Renal pelvis (tissue), 1 donor: ENCODE measurements at regions not wholly inside any gene's neighbourhood (a gene's known extent, or its start where the extent isn't known, plus 50 kb on each side); places are given as distances from the start of the nearest gene placed in this dataset.

ENCODE experiments used
- DNase-seq: peaks from one replicate; pipeline ENCODE4 v3.0.0-alpha.2; 2013

DNA sequence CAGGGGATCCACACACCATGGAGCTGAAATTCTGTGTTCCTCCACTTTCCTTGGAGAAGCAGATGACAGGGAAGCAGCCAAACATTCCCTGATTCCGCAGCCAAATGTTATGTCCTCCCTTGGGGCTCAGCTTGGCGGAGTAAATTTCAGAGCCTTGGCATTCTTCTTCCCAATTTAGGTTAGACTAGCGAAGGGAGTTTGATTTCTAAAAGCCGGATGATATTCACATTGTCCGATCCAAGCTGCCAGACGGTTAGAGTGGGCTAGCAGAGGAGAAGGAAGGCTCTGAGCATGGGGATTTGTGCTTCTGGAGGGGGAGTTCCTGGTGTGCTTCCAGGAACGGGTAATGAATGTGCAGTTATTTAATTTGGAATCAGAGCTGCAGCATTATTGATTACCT, 380.4 kb upstream of the EEF2KMT start:
- no peak for DNase-seq

DNA sequence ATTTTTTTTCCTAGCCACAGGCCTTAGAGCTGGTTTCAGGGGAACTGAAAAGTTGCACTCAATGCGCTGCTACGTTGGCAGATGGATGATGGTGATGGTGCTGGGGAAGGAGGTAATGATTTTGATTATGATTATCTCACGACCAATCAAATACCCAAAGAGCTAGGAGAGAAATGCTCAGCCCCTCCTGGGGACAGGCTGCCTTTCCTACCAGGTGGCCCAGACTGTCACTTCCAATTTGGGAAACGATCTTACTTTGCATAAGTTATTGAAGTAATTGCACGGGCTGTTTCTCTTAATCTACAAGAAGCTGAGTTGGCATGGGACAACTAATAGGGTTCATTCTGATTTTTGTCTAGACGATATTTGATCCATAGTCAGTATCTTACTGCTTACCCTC, 379.7 kb upstream of the EEF2KMT start:
- DNase-seq, result no peak

DNA sequence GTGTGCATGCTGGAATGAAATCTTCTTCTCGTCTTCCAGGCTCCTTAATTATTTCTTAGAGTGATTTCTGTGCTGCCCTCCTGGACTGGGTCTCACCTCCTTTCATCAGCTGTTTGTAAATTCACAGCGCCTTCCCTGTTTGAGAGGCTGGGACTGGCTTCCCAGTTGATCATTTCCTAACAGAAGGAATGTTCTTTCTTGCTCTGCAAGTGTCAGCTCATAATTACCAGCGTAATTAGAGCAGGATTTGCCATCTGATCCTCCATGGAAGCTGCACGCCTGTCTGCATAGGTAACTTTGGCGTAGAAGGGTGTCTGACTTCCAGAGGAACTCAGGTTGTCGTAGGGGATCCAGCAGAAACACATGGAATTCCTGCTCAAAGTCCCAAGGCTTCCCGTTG, 375.0 kb upstream of the EEF2KMT start:
- no peak for DNase-seq

DNA sequence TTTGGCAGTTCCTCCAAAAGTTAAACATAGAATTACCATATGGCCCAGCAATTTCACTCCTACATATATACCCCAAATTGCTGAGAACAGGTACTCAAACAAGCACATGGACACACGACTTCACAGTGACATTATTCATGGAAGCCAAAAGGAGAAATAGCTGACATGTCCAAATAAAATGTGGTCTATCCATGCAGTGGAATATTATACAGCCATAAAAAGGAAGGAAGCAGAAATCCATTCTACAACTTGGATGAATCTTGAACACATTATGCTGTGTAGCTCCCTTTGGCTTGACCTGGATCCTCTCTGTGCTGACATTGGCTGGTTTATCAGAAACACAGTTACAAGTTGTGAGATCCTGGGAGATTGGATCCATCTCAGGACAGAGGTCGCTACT, 370.9 kb upstream of the EEF2KMT start:
- DNase-seq, result no peak

DNA sequence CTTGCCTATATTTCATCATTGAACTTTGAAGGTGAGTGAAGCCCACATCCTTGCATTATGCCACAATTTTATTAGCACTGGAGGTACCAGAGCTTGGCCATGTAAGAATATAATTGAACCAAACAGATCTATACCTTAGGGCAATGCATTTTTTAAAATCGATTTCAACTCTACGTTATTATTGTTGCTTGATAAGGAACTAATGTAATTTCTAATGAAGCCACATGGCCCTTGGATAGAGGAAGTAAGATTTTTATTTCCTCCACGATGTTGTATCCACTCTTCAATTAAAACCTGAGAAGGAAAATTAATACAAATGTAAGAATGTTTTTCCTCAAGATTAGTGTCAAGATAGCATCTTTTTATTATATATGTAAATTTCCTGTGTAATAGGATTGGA, 370.0 kb upstream of the EEF2KMT start:
- DNase-seq, result no peak

DNA sequence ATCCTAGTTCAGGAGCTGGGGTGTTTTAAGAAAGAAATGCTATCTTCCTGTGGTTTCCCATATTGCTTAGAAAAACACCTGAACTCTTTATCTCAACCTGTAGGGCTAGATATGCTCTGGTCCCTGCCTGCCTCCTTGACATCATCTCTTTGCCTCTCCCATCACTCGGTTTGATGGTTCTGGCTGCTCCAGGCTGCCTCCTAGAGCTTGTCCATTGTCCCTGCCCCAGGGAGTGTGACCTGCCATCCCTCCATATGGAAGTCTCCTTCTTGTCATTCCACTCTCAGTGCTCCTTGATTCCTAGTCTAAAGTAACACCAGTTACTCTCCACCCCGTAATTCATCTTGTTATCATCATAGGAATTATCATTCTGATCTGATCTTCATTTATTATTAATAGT, 369.0 kb upstream of the EEF2KMT start:
- DNase-seq, result no peak

DNA sequence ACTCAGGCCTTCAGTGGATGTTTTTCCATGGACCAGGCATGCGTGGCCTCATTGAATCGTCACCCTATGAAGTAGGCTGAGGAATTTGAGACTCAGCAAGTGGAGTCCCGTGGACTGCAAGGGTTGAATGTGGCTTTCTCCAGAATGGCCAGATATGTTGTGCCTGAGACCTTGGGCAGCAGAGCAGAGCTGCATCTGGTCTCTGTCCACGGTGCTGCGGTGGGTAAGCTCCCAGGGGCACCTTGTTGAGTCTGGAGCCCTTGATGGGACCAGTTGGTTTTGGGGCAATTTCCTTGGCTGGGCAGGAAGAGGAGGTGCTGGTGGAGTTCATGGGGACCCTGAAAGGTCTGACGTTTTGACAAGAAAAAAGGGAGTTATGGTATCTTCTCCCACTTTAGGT, 368.1 kb upstream of the EEF2KMT start:
- no peak for DNase-seq

DNA sequence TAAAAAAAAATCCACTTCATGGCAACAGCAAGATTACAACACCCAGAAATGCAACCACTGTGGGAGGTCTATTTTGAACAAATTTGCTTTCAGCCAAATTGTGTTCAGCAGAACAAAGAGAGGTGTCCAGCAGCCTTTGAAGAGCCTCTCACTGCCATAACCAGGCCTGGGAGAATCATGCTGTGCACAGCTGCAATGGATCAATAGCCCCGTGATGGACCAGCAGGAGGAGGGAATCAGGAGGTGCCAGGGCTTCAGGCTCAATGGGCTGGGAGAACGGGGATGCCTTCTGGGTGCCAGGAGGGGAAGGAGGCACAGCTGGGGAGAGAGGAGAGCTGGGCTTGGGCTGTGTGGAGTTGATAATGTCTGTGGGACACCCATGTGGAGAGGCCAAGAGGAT, 366.2 kb upstream of the EEF2KMT start:
- no peak for DNase-seq

DNA sequence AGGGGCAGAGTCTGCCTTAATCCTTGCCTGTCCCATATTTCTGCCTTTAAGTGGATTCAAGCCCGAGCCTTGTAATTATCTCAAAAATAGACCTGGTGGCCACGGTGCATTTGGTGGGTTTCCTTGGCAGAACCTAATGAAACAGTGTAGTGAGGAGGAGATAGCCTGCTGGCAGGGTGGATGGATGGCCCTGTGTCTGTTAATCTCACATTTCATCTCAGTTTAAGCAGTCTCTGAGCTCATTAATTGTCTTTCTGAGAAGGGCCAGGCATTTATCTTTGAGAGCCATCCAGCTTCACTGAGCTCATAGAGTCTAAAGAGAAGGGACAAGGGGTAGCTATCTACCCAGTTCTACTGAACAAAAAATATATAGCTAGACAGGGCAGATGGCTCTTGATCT, 364.0 kb upstream of the EEF2KMT start:
- DNase-seq, result no peak

DNA sequence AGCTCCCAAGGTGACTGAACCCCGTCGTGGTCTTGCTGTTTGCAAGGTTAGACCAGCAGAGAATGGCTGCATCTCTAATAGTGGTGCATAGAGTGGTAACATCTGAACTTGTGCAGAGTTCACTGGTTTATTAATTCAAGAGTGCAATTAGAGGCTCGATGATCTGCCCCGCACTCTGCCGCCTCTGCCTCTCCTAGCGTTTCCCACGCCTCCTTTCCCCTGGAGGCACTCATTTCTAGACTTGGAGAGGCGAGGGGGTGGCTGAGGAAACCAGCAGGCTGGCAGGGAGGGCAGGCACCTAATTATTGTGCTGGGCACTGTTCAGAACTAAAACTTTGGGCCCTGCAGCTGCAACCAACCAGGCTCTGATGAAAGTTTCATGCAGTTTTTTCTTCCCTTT, 363.5 kb upstream of the EEF2KMT start:
- DNase-seq, result no peak

DNA sequence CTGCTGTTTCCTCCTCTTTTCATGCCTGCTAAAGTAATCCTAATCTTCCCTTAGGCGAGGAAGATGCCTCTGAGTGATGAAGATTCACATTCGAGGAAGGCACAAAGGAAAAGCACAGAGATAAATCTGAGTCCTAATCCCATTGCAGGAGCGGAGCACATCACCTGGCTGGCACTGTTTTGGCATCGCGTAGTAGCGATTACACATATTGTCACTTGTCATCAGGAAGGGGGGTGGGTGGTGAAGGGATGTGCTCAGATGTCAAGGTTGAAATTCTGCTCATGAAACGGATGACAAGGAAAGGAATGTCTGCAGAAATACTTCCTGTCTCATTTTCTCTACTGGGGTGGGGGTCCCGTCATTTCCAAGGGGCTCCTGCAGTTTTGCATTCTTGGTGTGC, 363.1 kb upstream of the EEF2KMT start:
- no peak for DNase-seq

DNA sequence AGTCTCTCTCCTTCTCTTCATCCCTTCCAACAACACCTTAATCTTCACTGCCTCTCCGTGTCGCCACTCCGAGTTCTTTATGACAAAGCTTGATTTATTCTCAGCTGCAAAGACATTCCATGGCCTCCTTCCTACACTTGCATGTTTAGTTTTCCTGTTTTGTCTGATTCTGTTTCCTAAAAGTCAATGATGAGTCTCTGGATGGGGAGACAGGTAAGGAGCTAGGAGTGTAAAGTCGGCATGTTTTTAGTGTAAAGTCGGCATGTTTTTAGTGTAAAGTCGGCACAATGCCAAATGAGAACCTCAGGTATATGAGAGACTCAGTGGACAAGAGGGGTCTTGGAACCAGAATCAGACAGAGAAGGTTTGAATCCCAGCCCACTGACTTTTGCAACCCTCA, 362.3 kb upstream of the EEF2KMT start:
- no peak for DNase-seq

DNA sequence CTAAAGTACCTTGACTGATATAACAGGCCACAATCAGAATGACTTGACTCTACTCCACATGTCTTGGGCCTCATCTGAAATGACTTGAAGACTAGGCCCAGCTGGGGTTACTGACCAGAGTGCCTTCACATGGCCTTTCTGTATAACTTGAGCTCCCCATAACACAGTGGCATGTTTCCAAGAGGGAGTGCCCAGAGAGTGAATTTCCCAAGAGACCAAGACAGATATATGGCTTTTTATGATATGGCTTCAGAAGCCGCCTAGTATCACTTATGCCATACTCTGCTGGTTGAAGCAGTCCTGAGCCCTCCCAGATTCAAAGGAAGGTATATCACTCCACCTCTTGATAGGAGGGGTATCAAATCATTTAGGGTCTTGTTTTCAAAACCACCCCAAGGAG, 357.5 kb upstream of the EEF2KMT start:
- no peak for DNase-seq

DNA sequence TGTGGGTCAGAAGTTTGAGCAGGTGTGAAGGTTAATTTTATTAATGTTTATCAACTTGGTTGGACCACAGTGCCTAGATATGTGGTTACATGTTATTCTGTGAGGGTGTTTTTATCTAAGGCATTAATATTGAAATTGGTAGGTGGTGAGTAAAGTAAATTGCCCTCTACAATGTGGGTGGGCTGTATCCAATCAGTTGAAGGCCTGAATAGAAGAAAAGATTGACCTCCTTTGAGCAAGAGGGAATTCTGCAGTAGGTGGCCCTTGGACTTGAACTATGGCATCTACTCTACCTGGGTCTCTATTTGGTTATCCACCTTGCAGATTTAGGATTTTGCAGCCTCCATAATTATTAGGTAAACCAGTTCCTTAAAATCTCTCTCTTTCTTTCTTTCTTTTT, 356.8 kb upstream of the EEF2KMT start:
- DNase-seq, result no peak

DNA sequence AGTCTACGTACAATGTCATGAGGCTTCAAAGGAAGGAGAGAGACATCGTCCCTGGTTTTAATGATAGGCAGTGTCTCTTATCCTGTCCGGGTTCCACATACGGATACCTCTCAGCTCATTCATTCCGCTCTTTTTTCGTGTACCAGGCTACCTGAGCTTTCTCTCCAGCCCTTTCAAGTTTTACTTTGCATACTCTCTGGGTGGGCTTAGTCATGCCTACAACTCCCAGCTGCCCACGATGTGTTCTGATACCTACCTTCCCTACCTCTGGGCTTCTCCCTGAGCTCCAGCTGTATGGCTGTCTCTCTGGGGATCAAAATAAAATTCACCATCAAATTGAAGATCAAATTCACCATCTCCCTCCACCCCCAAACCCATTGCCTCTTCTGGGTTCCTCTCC, 354.0 kb upstream of the EEF2KMT start:
- DNase-seq, result no peak

DNA sequence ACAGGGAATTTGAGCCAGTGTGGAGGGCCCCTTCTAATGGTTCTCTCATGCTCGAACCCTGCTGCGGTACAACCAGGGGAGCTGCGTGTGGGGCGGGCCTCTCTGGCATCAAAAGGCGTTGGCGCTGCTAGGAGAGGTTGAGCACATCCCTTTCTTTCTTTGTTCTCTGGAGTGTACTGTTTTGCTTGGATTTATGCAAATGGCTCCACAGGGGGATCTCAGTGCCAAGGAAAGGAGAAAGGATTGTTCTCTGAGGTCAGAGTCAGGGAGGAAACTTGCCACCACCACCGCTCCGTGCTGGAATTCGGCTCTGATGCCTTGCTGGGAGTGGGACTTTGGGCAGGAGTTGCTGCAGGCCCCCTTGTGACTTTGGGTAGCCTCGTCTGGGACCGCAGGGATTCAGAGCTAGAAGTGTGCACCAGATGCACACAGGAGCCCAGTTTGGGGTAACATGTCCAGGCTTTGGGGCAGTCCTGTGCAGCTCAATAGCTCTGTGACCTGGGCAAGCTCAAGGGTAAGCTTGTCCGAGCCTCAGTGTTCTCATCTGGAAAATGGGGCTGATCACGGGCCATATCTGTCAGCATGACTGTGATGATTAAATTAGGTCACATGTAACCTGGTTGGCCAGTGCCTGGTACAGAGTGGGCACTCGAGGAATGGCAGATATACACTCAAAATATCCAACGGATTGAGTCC, 353.0 kb upstream of the EEF2KMT start:
- no peak for DNase-seq

DNA sequence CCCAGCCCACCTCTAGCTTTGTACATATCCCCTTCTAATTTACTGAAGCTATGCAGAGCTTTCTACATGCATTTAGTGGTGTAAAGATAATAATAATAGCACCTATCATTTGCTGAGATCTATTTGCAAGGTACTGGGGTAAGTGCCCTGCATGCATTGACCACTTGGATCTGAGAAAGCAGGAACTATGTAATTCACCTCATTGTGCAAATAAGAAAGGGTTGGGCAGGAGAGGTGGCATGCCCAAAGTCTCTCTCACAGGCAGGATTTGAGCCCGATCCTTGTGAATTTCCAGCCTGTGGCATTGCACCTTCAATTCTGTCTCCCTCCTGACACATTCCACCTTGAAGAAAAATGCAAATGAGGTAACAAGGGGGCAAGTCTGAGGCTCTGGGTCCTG, 352.3 kb upstream of the EEF2KMT start:
- DNase-seq, result no peak

DNA sequence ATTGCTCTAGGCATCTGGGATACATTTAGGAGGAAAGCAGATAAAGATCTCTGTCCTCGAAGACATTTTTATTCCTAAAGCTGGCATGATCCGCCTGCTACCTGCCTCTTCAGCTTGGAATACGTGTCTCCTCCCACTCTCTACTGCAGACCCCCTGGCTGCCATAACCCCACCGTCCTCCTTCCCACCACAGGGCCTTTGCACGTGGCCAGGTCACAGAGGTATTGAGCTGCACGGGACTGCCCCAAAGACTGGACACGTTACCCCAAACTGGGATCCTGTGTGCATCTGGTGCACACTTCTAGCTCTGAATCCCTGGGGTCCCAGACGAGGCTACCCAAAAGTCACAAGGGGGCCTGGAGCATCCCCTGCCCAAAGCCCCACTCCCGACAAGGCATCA, 351.2 kb upstream of the EEF2KMT start:
- no peak for DNase-seq

DNA sequence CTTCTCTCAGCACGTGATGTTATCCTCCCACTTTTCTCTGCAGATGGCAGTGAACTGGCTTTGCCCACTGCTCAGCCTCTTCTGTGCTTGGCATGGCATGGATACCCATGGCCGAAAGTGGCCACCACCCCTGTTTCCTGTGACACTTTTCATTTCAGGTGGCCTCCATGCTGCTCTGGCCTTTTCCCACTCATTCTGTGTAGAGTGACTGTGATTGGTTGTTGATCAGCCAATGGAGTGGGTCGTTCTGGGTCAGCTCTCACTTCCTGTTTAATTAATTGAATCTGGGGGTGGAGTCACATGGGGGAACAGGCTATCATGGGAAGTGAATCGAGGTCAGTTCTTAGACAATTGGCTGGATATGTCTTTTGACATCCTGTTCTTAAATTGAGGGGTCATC, 350.1 kb upstream of the EEF2KMT start:
- DNase-seq, result no peak

DNA sequence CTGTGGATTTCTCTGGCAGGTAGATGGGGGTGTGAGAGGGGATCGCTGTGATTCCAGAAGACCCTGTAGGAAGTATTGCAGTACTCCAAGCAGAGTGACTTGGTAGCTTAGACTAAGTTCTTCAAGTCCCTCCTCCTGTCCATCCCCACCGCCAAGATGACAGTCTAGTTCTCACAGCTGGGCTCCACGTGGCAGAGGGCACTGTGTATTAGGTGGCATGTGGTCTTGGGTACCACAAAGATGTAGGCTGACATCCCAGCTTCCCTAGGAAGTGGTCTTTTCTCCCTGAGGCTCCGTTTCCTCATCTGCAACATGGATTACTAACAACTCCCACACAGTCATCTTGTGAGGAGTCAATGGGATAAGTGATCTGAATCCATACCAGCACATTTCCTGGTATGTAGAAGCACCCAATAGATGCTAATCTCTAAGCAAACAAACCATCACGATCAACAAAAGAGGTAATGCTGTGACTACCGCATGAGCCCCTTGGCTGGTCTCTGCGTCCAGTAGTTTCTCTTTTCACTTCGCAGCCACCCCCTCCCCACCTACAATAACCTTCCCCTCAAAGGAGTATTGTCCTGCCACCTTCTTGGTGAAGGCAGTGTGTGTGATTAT, 349.1 kb upstream of the EEF2KMT start:
- DNase-seq, result no peak

DNA sequence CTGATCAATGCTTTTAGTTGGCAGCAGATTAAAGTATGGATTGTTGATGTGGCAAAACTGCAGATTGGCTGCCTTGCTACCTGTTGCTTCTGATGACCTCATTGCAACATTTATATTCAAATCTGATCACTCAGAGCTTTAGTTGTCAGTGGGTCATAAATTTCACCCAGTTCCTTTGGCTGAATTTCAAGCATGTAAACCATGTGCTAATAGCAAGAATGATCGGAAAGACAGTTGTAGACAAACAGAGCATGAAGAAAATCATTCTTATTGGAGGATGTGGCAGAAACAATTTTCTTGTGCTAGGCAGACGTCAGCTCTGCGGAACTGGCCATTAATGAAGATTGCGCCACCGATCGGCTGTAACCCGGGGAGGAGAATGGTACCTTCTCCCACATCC, 346.6 kb upstream of the EEF2KMT start:
- DNase-seq, result no peak

DNA sequence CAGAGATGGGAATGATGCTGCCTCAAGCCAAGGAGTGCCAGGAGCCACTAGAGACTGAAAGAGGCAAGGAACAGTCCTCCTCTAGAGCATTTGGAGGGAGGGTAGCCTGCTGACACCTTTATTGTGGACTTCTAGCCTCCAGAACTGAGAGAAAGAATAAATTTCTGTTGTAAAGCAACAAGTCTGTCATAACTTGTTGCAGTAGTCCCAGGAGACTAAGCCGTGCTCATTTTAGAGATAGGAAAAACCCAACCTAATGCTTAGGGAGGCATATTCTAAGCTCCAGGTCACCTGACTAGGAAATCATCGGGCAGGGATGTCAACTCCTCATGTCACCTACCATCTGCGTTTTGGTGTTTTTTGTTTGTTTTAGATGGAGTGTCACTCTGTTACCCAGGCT, 345.4 kb upstream of the EEF2KMT start:
- no peak for DNase-seq

DNA sequence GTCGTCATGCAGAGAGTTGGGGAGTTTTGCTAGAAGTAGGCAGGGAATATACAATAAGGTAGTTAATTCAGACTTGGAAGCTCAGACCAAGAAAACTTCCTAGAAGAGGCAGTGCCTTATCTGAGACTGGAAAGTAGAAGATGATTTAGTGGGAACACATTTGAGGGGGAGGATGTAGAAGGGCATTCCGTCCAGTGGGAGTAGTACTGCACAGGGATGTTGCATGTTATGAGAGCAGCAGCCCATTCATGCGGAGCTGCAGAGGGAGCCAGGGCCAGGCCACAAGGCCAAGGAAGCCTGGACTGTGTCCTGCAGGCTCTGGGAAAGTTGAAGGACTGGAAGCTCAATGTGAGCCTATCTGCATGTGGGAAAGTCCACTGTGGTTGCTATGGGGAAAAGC, 344.5 kb upstream of the EEF2KMT start:
- DNase-seq, result peak; percentile 35

DNA sequence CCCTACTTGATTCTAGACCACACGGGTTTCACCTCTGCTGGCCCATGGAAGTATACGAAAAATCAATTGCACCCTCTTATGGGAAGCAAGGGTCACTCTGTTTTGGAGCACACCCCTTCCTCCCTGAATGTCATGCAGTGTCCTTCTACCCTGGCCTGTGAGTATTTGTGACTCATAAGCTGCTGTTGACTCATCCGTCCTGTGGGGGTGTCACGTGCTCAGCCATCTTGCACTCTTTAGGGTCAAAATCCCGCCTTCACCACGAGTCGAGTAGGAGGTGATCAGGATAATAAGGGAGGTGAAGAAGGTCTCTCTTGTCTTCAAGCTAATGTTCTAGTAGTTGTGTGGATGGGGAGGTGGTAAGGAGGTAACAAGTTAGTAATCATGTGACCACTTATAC, 341.0 kb upstream of the EEF2KMT start:
- no peak for DNase-seq
